LNCAP (cell line): ENCODE measurements at regions not wholly inside any gene's neighbourhood (a gene's known extent, or its start where the extent isn't known, plus 50 kb on each side); places are given as distances from the start of the nearest gene placed in this dataset.

ENCODE experiments used
- CTCF ChIP-seq: fragments of 450-650 bp; IDR thresholded peaks from 2 replicates; pipeline ENCODE4 v1.5.1; 2017; ENCODE audit warnings: mild to moderate bottlenecking

- no peak for TF ChIP-seq CTCF
Measured at GRCh38 chr15:62972814-62973213, 69.7 kb upstream of the TPM1 start.

- TF ChIP-seq CTCF = no peak
Measured at GRCh38 chr15:62975515-62975914, 67.0 kb upstream of the TPM1 start.

- TF ChIP-seq CTCF = no peak
Measured at GRCh38 chr15:62976301-62976881, 66.2 kb upstream of the TPM1 start.

- no peak for TF ChIP-seq CTCF
Measured at GRCh38 chr15:62977952-62978811, 64.4 kb upstream of the TPM1 start.

- TF ChIP-seq CTCF = no peak
Measured at GRCh38 chr15:62979252-62979651, 63.3 kb upstream of the TPM1 start.

- no peak for TF ChIP-seq CTCF
Measured at GRCh38 chr15:62981071-62981470, 61.5 kb upstream of the TPM1 start.

GRCh38 chr15:62983956-62984355 is 58.6 kb upstream of the TPM1 start:
- no peak for TF ChIP-seq CTCF
